Stomach (tissue), 8 donors: ENCODE measurements at regions not wholly inside any gene's neighbourhood (a gene's known extent, or its start where the extent isn't known, plus 50 kb on each side); places are given as distances from the start of the nearest gene placed in this dataset.

Experiments
- DNase-seq, 2 donors: peaks; one replicate each; pipeline versions ENCODE4 v3.0.0 to v3.0.0-alpha.2; 2013 to 2019
- H3K27ac ChIP-seq, 5 donors: fragments of 200-600 bp in 4 of 5; sonication (generic) in 4 of 5; one replicate each; pipeline ENCODE4 v1.5.1; 2013 to 2019; ENCODE audit warnings: mild to moderate bottlenecking in 1 of 5, moderate library complexity in 1 of 5
- H3K27me3 ChIP-seq, 3 donors: fragments of 200-600 bp; sonication (generic); one replicate each; pipeline ENCODE4 v1.5.1; 2017 to 2019; ENCODE audit warnings: mixed run types in 1 of 3
- H3K36me3 ChIP-seq, 4 donors: fragments of 200-600 bp; sonication (generic); 1 replicate in 3 of 4; 2 replicates in 1 of 4; pipeline ENCODE4 v1.5.1; 2016 to 2019
- H3K4me1 ChIP-seq, 4 donors: fragments of 200-600 bp; sonication (generic); one replicate each; pipeline ENCODE4 v1.5.1; 2016 to 2019
- H3K4me3 ChIP-seq, 4 donors: fragments of 200-600 bp; sonication (generic) in 3 of 4; one replicate each; pipeline ENCODE4 v1.5.1; 2016 to 2019; ENCODE audit warnings: mild to moderate bottlenecking in 1 of 4
- H3K9me3 ChIP-seq, 4 donors: fragments of 200-600 bp; sonication (generic); one replicate each; pipeline ENCODE4 v1.5.1; 2016 to 2019
- EP300 ChIP-seq: sonication (generic); formaldehyde crosslinking; IDR thresholded peaks from one replicate; pipeline ENCODE4 v1.6.1; 2017; ENCODE audit warnings: antibody characterized with exemption
- POLR2A ChIP-seq, 4 donors: fragments of 450-650 bp; IDR thresholded peaks; one replicate each; pipeline ENCODE4 v1.6.1; 2016; ENCODE audit warnings: antibody characterized with exemption in 4 of 4, control low read depth in 2 of 4, mild to moderate bottlenecking in 1 of 4, moderate library complexity in 1 of 4
- POLR2AphosphoS5 ChIP-seq, 3 donors: sonication (generic); formaldehyde crosslinking; IDR thresholded peaks; one replicate each; pipeline ENCODE4 v1.6.1; 2016; ENCODE audit warnings: antibody characterized with exemption in 3 of 3
- WGBS, 5 donors: extraction: QIAGEN DNeasy Blood & Tissue Kit in 3 of 5; methylation state at CpG; one replicate each; pipeline versions ENCODE4 v1.1.5 to v1.1.7; 2013 to 2018; 5-methylcytosine and 5-hydroxymethylcytosine counted together
- intact Hi-C: fragments of 100-400 bp; cut with DNase I; formaldehyde crosslinking; loops from one replicate; pipeline ENCODE4 v1.15.1; 2023; ENCODE audit warnings: low total_unique reads
- TF ChIP-seq, protein P1 (sequence below), 7 experiments: fragments of 450-650 bp in 4 of 7; fragments of 200-600 bp in 3 of 7; sonication (generic) in 3 of 7; IDR thresholded peaks; one replicate each; pipeline ENCODE4 v1.5.1; 2016 to 2019; ENCODE audit warnings: antibody characterized with exemption in 7 of 7, control low read depth in 2 of 7, mild to moderate bottlenecking in 1 of 7
- donor health status: healthy with polysubstance abuse.
- donor health status: Bipolar disorder and iron deficiency.
- donor health status: healthy.

GRCh38 chr11:80486678-80487077 lies 1045.8 kb upstream of the TENM4 start:
- TF ChIP-seq, protein P1, sequence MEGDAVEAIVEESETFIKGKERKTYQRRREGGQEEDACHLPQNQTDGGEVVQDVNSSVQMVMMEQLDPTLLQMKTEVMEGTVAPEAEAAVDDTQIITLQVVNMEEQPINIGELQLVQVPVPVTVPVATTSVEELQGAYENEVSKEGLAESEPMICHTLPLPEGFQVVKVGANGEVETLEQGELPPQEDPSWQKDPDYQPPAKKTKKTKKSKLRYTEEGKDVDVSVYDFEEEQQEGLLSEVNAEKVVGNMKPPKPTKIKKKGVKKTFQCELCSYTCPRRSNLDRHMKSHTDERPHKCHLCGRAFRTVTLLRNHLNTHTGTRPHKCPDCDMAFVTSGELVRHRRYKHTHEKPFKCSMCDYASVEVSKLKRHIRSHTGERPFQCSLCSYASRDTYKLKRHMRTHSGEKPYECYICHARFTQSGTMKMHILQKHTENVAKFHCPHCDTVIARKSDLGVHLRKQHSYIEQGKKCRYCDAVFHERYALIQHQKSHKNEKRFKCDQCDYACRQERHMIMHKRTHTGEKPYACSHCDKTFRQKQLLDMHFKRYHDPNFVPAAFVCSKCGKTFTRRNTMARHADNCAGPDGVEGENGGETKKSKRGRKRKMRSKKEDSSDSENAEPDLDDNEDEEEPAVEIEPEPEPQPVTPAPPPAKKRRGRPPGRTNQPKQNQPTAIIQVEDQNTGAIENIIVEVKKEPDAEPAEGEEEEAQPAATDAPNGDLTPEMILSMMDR (IDR thresholded peaks at IDR 0.05): no peak
- TF ChIP-seq POLR2A (IDR thresholded peaks at IDR 0.05) (no peak), EP300 (no peak)
- H3K36me3 ChIP-seq: no peaks in the 10 kb centered on the region
- no peak overlapping the region for H3K27ac ChIP-seq
- H3K4me1 ChIP-seq: no peaks in the 10 kb centered on the region
- 85 to 94% (median 88%) methylated on average over 4 of the region's 4 CpGs for WGBS, 5 donors
- H3K9me3 ChIP-seq: no peaks in the 10 kb centered on the region
- DNase-seq: no peak
- intact Hi-C loops: no loop called here
- no peaks in the 10 kb centered on the region for H3K27me3 ChIP-seq
- no peak overlapping the region for H3K4me3 ChIP-seq

DNA sequence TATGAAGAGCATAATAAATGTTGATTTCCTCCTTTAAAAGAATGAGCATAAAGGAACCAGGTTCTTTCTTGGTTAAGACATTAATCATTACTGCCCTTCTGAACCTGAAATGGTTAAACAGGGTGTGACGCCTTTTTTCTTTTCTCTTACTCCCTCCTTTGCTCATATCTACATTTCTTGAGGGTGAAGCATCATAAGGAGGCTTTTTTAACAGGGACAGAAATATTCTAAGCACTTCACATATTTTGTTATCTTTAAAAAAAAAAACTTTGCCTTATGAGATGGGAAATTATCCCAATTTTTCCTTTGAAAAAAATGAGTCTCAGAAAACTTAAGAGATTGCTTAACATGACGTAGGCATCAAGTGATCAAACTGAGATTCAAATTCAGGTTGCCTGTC lies 1036.3 kb upstream of the TENM4 start:
- Histone ChIP-seq H3K27me3 (no peaks in the 10 kb centered on the region), H3K4me1 (no peaks in the 10 kb centered on the region), H3K27ac (no peak overlapping the region), H3K4me3 (no peak overlapping the region), H3K9me3 (no peaks in the 10 kb centered on the region), H3K36me3 (no peaks in the 10 kb centered on the region)
- no peak for DNase-seq
- 70 to 81% (median 71%) methylated on average over 2 of the region's 2 CpGs for WGBS, 5 donors
- intact Hi-C loops: no loop called here
- TF ChIP-seq, protein P1 (IDR thresholded peaks at IDR 0.05): no peak
- no peak for TF ChIP-seq POLR2AphosphoS5 (IDR thresholded peaks at IDR 0.05)
- no peak for TF ChIP-seq POLR2A (IDR thresholded peaks at IDR 0.05)
- TF ChIP-seq EP300: no peak

GRCh38 chr11:80473562-80473961 lies 1032.7 kb upstream of the TENM4 start:
- Histone ChIP-seq H3K27ac (no peak overlapping the region), H3K27me3 (no peaks in the 10 kb centered on the region), H3K4me3 (no peak overlapping the region), H3K9me3 (no peaks in the 10 kb centered on the region), H3K4me1 (no peaks in the 10 kb centered on the region), H3K36me3 (no peaks in the 10 kb centered on the region)
- WGBS, 5 donors: 81 to 100% (median 92%) methylated on average over 3 of the region's 3 CpGs
- intact Hi-C loops: no loop called here
- DNase-seq: no peak
- TF ChIP-seq EP300 (no peak), POLR2AphosphoS5 (IDR thresholded peaks at IDR 0.05) (no peak), POLR2A (IDR thresholded peaks at IDR 0.05) (no peak)
- TF ChIP-seq, protein P1 (IDR thresholded peaks at IDR 0.05): no peak

DNA sequence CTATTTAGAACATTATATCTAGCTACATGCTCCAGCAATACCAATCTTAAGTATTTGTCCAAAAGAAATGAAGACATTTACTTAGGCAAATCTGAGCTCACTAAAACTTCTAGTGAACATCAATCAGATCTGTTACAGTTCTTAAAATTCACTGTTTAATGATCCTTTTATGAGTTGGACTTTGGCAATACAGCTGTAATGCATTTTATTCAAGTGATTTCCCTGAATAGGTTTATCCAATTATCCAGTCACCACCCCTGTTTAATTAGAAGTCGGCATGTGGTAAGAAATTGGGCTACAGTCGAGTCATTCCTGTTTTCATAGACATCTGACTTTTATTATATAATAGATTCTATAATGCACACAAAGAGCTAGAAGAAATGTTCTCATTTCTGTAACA lies 1029.0 kb upstream of the TENM4 start:
- intact Hi-C loops: no loop called here
- no peak overlapping the region for H3K27ac ChIP-seq
- H3K27me3 ChIP-seq: no peaks in the 10 kb centered on the region
- TF ChIP-seq, protein P1 (IDR thresholded peaks at IDR 0.05): no peak
- no peak for TF ChIP-seq EP300
- TF ChIP-seq POLR2AphosphoS5 (IDR thresholded peaks at IDR 0.05): no peak
- no peak for TF ChIP-seq POLR2A (IDR thresholded peaks at IDR 0.05)
- no peak overlapping the region for H3K4me3 ChIP-seq
- peaks cover 0 to 7% (median 0%) of the 10 kb centered on the region in 4 donors for H3K9me3 ChIP-seq
- no peak for DNase-seq
- no peaks in the 10 kb centered on the region for H3K36me3 ChIP-seq
- 63 to 76% (median 72%) methylated on average over 2 of the region's 2 CpGs for WGBS, 5 donors
- H3K4me1 ChIP-seq: no peaks in the 10 kb centered on the region
